Sigmoid colon (tissue), 6 donors: ENCODE measurements at regions not wholly inside any gene's neighbourhood (a gene's known extent, or its start where the extent isn't known, plus 50 kb on each side); places are given as distances from the start of the nearest gene placed in this dataset.

ENCODE experiments used
- DNase-seq: peaks from one replicate; pipeline ENCODE4 v3.0.0-alpha.2; 2019
- H3K27ac ChIP-seq, 4 donors: fragments of 200-600 bp; sonication (generic); one replicate each; pipeline ENCODE4 v1.5.1; 2016 to 2019; ENCODE audit warnings: mild to moderate bottlenecking in 1 of 4
- H3K27me3 ChIP-seq, 3 donors: fragments of 200-600 bp; sonication (generic); one replicate each; pipeline ENCODE4 v1.5.1; 2019; ENCODE audit warnings: mild to moderate bottlenecking in 1 of 3
- H3K36me3 ChIP-seq, 4 donors: fragments of 200-600 bp; sonication (generic); one replicate each; pipeline ENCODE4 v1.5.1; 2016 to 2019
- H3K4me1 ChIP-seq, 4 donors: fragments of 200-600 bp; sonication (generic); one replicate each; pipeline ENCODE4 v1.5.1; 2017 to 2019
- H3K4me3 ChIP-seq, 4 donors: fragments of 200-600 bp; sonication (generic); one replicate each; pipeline ENCODE4 v1.5.1; 2017 to 2019; ENCODE audit warnings: mild to moderate bottlenecking in 2 of 4, moderate library complexity in 1 of 4
- H3K9me3 ChIP-seq, 4 donors: fragments of 200-600 bp in 3 of 4; sonication (generic) in 3 of 4; one replicate each; pipeline versions ENCODE4 v1.5.1 to v1.6.1; 2013 to 2019
- EP300 ChIP-seq, 4 donors: sonication (generic); formaldehyde crosslinking; IDR thresholded peaks; one replicate each; pipeline ENCODE4 v1.6.1; 2017; ENCODE audit warnings: antibody characterized with exemption in 4 of 4
- POLR2A ChIP-seq, 2 donors: fragments of 450-650 bp; IDR thresholded peaks; one replicate each; pipeline ENCODE4 v1.6.1; 2016; ENCODE audit warnings: antibody characterized with exemption in 2 of 2, mild to moderate bottlenecking in 2 of 2, moderate library complexity in 2 of 2
- POLR2AphosphoS5 ChIP-seq, 4 donors: sonication (generic); formaldehyde crosslinking; IDR thresholded peaks; one replicate each; pipeline ENCODE4 v1.6.1; 2017; ENCODE audit warnings: antibody characterized with exemption in 4 of 4
- WGBS, 2 donors: extraction: QIAGEN DNeasy Blood & Tissue Kit; methylation state at CpG; one replicate each; pipeline ENCODE4 v1.1.7; 2013; 5-methylcytosine and 5-hydroxymethylcytosine counted together
- intact Hi-C: fragments of 100-400 bp; cut with DNase I; formaldehyde crosslinking; loops from one replicate; pipeline ENCODE4 v1.15.1; 2023
- TF ChIP-seq, protein P1 (sequence below), 4 experiments: fragments of 450-650 bp in 3 of 4; fragments of 200-600 bp in 1 of 4; IDR thresholded peaks; one replicate each; pipeline ENCODE4 v1.5.1; 2016 to 2019; ENCODE audit warnings: antibody characterized with exemption in 4 of 4, mild to moderate bottlenecking in 3 of 4, moderate library complexity in 2 of 4
- donor health status: healthy with polysubstance abuse.
- donor health status: healthy.

DNA sequence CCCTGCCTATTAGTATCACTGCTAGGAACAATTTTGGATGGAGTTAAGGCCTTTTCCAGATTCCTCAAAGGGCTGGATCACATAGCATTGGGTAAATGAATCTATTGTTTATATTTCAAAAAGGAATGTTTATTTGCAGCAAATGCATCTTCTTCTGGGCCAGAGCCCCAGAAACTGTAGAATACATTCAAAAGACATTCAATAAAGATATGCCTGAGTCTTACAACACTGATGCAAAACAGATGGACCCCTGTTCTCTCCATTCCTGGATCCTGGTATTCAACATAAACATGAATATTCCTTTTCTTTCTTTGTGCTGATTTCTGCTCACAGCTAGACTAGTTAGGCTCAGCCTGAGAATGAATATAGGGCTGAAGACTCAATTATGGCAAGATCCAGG lies 227.2 kb upstream of the KLHL29 start:
- Histone ChIP-seq H3K9me3 (no peaks in the 10 kb centered on the region), H3K27ac (no peak overlapping the region), H3K36me3 (no peaks in the 10 kb centered on the region), H3K4me3 (no peak overlapping the region), H3K4me1 (peaks cover 0 to 20% (median 15%) of the 10 kb centered on the region in 4 donors), H3K27me3 (no peaks in the 10 kb centered on the region)
- no peak for DNase-seq
- TF ChIP-seq EP300 (IDR thresholded peaks at IDR 0.05) = no peak
- TF ChIP-seq, protein P1, sequence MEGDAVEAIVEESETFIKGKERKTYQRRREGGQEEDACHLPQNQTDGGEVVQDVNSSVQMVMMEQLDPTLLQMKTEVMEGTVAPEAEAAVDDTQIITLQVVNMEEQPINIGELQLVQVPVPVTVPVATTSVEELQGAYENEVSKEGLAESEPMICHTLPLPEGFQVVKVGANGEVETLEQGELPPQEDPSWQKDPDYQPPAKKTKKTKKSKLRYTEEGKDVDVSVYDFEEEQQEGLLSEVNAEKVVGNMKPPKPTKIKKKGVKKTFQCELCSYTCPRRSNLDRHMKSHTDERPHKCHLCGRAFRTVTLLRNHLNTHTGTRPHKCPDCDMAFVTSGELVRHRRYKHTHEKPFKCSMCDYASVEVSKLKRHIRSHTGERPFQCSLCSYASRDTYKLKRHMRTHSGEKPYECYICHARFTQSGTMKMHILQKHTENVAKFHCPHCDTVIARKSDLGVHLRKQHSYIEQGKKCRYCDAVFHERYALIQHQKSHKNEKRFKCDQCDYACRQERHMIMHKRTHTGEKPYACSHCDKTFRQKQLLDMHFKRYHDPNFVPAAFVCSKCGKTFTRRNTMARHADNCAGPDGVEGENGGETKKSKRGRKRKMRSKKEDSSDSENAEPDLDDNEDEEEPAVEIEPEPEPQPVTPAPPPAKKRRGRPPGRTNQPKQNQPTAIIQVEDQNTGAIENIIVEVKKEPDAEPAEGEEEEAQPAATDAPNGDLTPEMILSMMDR (IDR thresholded peaks at IDR 0.05) = no peak
- no peak for TF ChIP-seq POLR2A (IDR thresholded peaks at IDR 0.05)
- no peak for TF ChIP-seq POLR2AphosphoS5 (IDR thresholded peaks at IDR 0.05)
- intact Hi-C loops = no loop called here

DNA sequence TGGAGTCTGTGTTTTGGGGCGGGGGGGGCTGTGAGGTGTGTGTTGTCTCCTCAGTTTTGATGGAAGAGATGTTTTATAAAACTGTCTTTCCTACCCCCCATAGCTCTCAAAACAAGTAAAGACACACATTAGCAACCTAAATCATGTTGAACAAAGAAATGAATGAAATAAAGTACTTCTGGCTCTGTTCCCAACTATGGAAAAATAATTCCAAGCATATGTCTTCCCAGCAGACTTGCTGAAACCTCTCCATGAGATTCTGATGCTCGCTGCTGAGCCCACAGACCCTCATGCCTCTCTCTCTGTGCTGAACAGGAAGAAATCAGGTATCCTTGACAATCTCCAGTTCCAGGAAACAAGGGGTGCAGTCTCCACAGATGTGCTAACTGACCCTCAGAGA lies 226.7 kb upstream of the KLHL29 start:
- no peak for TF ChIP-seq POLR2AphosphoS5 (IDR thresholded peaks at IDR 0.05)
- TF ChIP-seq EP300 (IDR thresholded peaks at IDR 0.05) = no peak
- TF ChIP-seq, protein P1 (IDR thresholded peaks at IDR 0.05) = no peak
- no peak for TF ChIP-seq POLR2A (IDR thresholded peaks at IDR 0.05)
- DNase-seq = no peak
- no peak overlapping the region for H3K4me3 ChIP-seq
- no peaks in the 10 kb centered on the region for H3K27me3 ChIP-seq
- intact Hi-C loops = no loop called here
- no peaks in the 10 kb centered on the region for H3K9me3 ChIP-seq
- peaks cover 0 to 20% (median 15%) of the 10 kb centered on the region in 4 donors for H3K4me1 ChIP-seq
- no peak overlapping the region for H3K27ac ChIP-seq
- WGBS, 2 donors = 69 to 76% methylated on average over 2 of the region's 2 CpGs
- H3K36me3 ChIP-seq = no peaks in the 10 kb centered on the region

DNA sequence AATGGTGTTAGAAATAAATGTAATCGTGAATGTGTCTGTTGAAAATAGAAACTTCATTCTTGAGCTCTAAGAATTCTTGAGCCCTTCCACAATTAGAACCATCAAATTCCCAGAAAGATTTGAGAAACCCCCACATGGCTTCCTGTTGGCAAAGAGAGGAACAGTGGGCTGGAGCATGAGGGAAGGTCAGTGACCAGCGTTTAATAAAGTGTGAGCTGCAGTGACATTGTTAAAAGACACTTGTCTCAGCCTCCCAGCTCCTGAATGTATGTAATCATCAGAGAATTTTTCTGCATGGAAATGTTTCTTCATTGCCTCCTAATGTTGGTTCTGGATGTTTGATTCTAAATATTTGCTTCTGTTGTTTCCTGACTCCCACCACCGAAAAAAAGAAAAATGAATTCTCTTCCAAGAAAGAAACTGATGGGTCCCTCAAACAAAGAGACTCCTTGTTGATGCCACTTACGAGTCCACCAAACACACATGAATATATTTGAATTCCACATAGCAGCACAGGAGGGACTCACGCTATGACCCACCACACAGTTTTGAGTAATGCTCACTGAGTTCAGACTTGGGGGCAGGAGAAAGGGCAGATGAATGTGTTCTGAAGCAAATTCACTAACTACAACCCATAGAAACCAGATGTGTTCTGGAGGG lies 225.1 kb upstream of the KLHL29 start:
- Histone ChIP-seq H3K36me3 (no peaks in the 10 kb centered on the region), H3K27ac (no peak overlapping the region), H3K9me3 (no peaks in the 10 kb centered on the region), H3K27me3 (no peaks in the 10 kb centered on the region), H3K4me1 (peaks cover 0 to 20% (median 15%) of the 10 kb centered on the region in 4 donors), H3K4me3 (no peak overlapping the region)
- no peak for DNase-seq
- intact Hi-C loops = no loop called here
- WGBS, 2 donors = 75 to 76% methylated on average over 5 of the region's 5 CpGs
- TF ChIP-seq EP300 (IDR thresholded peaks at IDR 0.05) (no peak), POLR2A (IDR thresholded peaks at IDR 0.05) (no peak), POLR2AphosphoS5 (IDR thresholded peaks at IDR 0.05) (no peak)
- TF ChIP-seq, protein P1 (IDR thresholded peaks at IDR 0.05) = no peak

DNA sequence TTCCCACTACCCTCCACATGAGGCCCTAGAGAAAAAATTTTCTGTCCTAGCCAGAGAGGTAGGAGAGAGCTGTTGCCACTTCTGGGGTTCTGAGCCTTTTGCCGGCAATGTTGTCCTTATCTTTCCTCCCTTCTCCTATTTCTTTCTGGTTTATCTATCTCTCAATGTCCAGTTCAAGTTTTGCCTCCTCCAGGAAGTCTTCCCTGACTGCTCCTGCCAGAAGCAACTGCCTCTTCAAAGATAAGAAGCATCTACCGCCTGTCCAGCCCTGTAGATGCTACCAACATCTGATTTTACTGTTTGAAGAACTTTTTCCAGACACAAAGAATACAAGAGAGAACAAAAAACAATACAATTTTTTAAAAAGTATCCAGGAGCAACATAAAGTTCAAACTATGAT lies 220.8 kb upstream of the KLHL29 start:
- TF ChIP-seq, protein P1 (IDR thresholded peaks at IDR 0.05) = no peak
- no peak for TF ChIP-seq POLR2A (IDR thresholded peaks at IDR 0.05)
- TF ChIP-seq EP300 (IDR thresholded peaks at IDR 0.05) = no peak
- no peak for TF ChIP-seq POLR2AphosphoS5 (IDR thresholded peaks at IDR 0.05)
- Histone ChIP-seq H3K36me3 (no peaks in the 10 kb centered on the region), H3K4me1 (peaks cover 0 to 6% (median 3%) of the 10 kb centered on the region in 4 donors), H3K27me3 (no peaks in the 10 kb centered on the region), H3K4me3 (no peak overlapping the region), H3K27ac (no peak overlapping the region), H3K9me3 (no peaks in the 10 kb centered on the region)
- WGBS, 2 donors = 86 to 89% methylated on average over 2 of the region's 2 CpGs
- DNase-seq = no peak
- intact Hi-C loops = no loop called here

DNA sequence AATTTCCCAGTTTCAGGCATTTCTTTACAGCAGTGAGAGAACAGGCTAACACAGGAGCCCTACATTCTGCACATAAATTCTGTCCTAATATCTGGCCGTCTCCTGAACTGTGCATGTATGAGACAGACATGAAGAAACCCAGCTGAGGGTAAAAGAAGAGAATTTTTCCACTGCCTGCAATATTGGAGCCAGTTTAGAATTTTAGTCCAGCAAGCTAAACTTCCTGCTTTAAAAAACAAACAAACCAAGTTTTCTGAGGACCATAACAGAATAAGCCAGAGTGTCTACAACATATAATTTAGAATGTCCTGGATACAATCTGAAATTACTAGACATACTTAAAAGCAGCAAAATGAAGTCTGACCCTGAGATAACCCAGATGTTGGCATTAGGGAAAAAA lies 215.1 kb upstream of the KLHL29 start:
- Histone ChIP-seq H3K4me1 (no peaks in the 10 kb centered on the region), H3K4me3 (no peak overlapping the region), H3K9me3 (peaks cover 0 to 3% (median 0%) of the 10 kb centered on the region in 4 donors), H3K36me3 (no peaks in the 10 kb centered on the region), H3K27ac (no peak overlapping the region), H3K27me3 (no peaks in the 10 kb centered on the region)
- TF ChIP-seq, protein P1 (IDR thresholded peaks at IDR 0.05) = no peak
- TF ChIP-seq EP300 (IDR thresholded peaks at IDR 0.05) (no peak), POLR2A (IDR thresholded peaks at IDR 0.05) (no peak), POLR2AphosphoS5 (IDR thresholded peaks at IDR 0.05) (no peak)
- no peak for DNase-seq
- 74 to 80% methylated on average over 1 of the region's 1 CpG for WGBS, 2 donors
- intact Hi-C loops = no loop called here
